ENCODE measurements at regions not wholly inside any gene's neighbourhood (a gene's known extent, or its start where the extent isn't known, plus 50 kb on each side); places are given as distances from the start of the nearest gene placed in this dataset.

- TF ChIP-seq CTCF (conservative IDR thresholded peaks at IDR 0.05 in 1 of 2, IDR thresholded peaks at IDR 0.05 in 1 of 2; ENCODE audit: low read depth in 1 of 2, low read length in 2 of 2) (no peak), EZH2 (IDR thresholded peaks at IDR 0.05; ENCODE audit: low read length, missing control alignments) (no peak)
Observed at GRCh38 chr12:75766263-75767160, 255.1 kb upstream of the KRR1 start.
